ENCODE measurements at regions not wholly inside any gene's neighbourhood (a gene's known extent, or its start where the extent isn't known, plus 50 kb on each side); places are given as distances from the start of the nearest gene placed in this dataset.

DNA sequence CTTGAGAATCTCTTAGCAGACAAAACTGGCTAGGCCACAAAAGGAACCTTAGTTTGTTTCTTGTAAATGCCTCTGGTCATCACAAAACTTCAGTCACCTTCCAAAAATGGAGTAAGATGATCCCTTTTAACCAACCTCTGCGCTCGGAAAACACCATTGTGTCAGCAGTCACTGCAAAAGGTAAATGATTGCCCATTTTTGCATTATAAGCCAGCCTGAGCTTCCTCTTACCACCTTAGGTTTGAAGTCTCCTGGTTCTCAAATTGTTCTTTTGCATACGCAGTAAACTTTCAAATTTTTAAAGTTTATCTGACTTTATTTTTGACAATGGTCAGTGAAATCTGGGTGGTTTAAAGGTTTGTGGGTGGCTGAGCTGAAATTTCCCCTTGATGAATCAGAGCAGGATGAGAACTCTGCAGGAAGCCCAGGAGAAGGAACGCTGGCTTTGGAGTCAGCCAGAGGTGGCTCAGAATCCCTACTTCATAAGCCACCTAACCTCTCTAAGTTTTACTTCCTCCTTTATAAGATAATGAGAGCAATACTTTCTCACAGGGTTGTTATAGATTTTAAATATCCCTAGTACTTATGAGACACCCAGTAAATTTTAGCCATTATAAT is 131.4 kb downstream of the MED10 start:
- TF ChIP-seq, protein P1, sequence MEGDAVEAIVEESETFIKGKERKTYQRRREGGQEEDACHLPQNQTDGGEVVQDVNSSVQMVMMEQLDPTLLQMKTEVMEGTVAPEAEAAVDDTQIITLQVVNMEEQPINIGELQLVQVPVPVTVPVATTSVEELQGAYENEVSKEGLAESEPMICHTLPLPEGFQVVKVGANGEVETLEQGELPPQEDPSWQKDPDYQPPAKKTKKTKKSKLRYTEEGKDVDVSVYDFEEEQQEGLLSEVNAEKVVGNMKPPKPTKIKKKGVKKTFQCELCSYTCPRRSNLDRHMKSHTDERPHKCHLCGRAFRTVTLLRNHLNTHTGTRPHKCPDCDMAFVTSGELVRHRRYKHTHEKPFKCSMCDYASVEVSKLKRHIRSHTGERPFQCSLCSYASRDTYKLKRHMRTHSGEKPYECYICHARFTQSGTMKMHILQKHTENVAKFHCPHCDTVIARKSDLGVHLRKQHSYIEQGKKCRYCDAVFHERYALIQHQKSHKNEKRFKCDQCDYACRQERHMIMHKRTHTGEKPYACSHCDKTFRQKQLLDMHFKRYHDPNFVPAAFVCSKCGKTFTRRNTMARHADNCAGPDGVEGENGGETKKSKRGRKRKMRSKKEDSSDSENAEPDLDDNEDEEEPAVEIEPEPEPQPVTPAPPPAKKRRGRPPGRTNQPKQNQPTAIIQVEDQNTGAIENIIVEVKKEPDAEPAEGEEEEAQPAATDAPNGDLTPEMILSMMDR (IDR thresholded peaks at IDR 0.05; ENCODE audit: borderline replicate concordance, extremely low read depth, low read length, poor library complexity, severe bottlenecking): no peak
- no peak for TF ChIP-seq EZH2 (IDR thresholded peaks at IDR 0.05; ENCODE audit: borderline replicate concordance, low read depth, low read length, severe bottlenecking)
